Keratinocyte (primary cell): ENCODE measurements at regions not wholly inside any gene's neighbourhood (a gene's known extent, or its start where the extent isn't known, plus 50 kb on each side); places are given as distances from the start of the nearest gene placed in this dataset.

ENCODE experiments used
- DNase-seq: peaks from one replicate; pipeline ENCODE4 v3.0.0-alpha.2; 2011; ENCODE audit warnings: low read depth, missing footprints, low spot score
- FAIRE-seq: peaks from 2 replicates; lab custom pipeline; 2011; peaks lifted over from hg19 to GRCh38; lab: Jason Lieb, UNC
- H2AFZ ChIP-seq: 2 replicates; pipeline ENCODE4 v1.6.0; 2012; ENCODE audit warnings: low read length, control low read depth, inconsistent platforms; ENCODE audit not compliant: control insufficient read depth
- H3K27ac ChIP-seq: 2 replicates; pipeline ENCODE4 v1.5.1; 2011; ENCODE audit warnings: low read length; ENCODE audit not compliant: control insufficient read depth, insufficient read depth
- H3K27me3 ChIP-seq: 3 replicates; pipeline ENCODE4 v1.6.0; 2011; ENCODE audit warnings: low read length; ENCODE audit not compliant: control insufficient read depth, insufficient read depth; ENCODE audit errors: extremely low read depth
- H3K36me3 ChIP-seq, 2 experiments: 2 replicates in 1 of 2; 3 replicates in 1 of 2; pipeline ENCODE4 v1.5.1; 2011; ENCODE audit warnings: low read length in 2 of 2, mild to moderate bottlenecking in 1 of 2; ENCODE audit not compliant: control insufficient read depth in 2 of 2, insufficient read depth in 2 of 2; ENCODE audit errors: extremely low read depth in 1 of 2
- H3K4me1 ChIP-seq: 3 replicates; pipeline ENCODE4 v1.5.1; 2011; ENCODE audit warnings: low read length; ENCODE audit not compliant: control insufficient read depth, insufficient read depth; ENCODE audit errors: extremely low read depth
- H3K4me2 ChIP-seq: 3 replicates; pipeline ENCODE4 v1.6.0; 2011; ENCODE audit warnings: low read depth, low read length; ENCODE audit not compliant: control insufficient read depth, insufficient read depth; ENCODE audit errors: extremely low read depth
- H3K4me3 ChIP-seq, 3 experiments: fragments of 200-600 bp in 1 of 3; sonication (generic) in 1 of 3; 2 replicates in 2 of 3; 3 replicates in 1 of 3; pipeline ENCODE4 v1.5.1; 2011 to 2016; ENCODE audit warnings: low read length in 3 of 3, mild to moderate bottlenecking in 3 of 3, control low read depth in 2 of 3, inconsistent platforms in 1 of 3, low read depth in 1 of 3, mixed read lengths in 1 of 3, mixed run types in 1 of 3, moderate library complexity in 1 of 3; ENCODE audit not compliant: control insufficient read depth in 2 of 3, insufficient read depth in 2 of 3; ENCODE audit errors: extremely low read depth in 1 of 3
- H3K79me2 ChIP-seq: 2 replicates; pipeline ENCODE4 v1.6.0; 2012; ENCODE audit warnings: low read length; ENCODE audit not compliant: control insufficient read depth, insufficient read depth
- H3K9ac ChIP-seq: 3 replicates; pipeline ENCODE4 v1.6.0; 2011; ENCODE audit warnings: low read length; ENCODE audit not compliant: control insufficient read depth, insufficient read depth; ENCODE audit errors: extremely low read depth
- H3K9me1 ChIP-seq: 3 replicates; pipeline ENCODE4 v1.6.0; 2011; ENCODE audit warnings: low read length; ENCODE audit not compliant: control insufficient read depth, insufficient read depth; ENCODE audit errors: extremely low read depth
- H3K9me3 ChIP-seq: 2 replicates; pipeline ENCODE4 v1.5.1; 2012; ENCODE audit warnings: low read depth, low read length; ENCODE audit not compliant: control insufficient read depth
- H4K20me1 ChIP-seq: 3 replicates; pipeline ENCODE4 v1.6.0; 2011; ENCODE audit warnings: low read length; ENCODE audit not compliant: control insufficient read depth, insufficient read depth; ENCODE audit errors: extremely low read depth
- EZH2 ChIP-seq: IDR thresholded peaks from one replicate; pipeline ENCODE4 v1.6.1; 2012; ENCODE audit warnings: inconsistent platforms, mild to moderate bottlenecking, low read length, moderate library complexity
- dilution Hi-C: fragments of 300-500 bp; cut with MboI; formaldehyde crosslinking; loops from one replicate; pipeline ENCODE4 v1.7.0; 2020; ENCODE audit warnings: low sequenced_read_pairs; ENCODE audit not compliant: extremely low pct_ligation_motif_present
- TF ChIP-seq, protein P1 (sequence below), 3 experiments: IDR thresholded peaks in 1 of 3; conservative IDR thresholded peaks in 1 of 3; optimal IDR thresholded peaks in 1 of 3; 2 replicates in 2 of 3; 3 replicates in 1 of 3; pipeline versions ENCODE3 to v1.5.1; 2011; ENCODE audit warnings: low read length in 3 of 3, mild to moderate bottlenecking in 3 of 3, moderate library complexity in 2 of 3, control low read depth in 1 of 3, inconsistent platforms in 1 of 3; ENCODE audit not compliant: insufficient read depth in 2 of 3; ENCODE audit errors: extremely low read depth in 1 of 3

DNA sequence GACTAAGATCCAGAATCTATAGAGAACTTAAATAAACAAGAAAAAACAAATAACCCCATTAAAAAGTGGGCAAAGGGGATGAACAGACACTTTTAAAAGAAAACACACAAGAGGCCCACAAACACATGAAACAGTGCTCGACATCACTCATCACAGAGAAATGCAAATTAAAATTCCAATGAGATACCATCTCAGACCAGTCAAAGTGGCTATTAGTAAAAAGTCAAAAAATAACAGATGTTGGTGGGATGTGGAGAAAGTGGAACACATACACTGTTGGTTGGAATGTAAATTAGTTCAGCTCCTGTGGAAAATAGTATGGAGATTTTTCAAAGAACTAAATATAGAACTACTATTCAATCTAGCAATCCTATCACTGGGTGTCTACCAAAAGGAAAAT lies 143.1 kb downstream of the IFI44 start:
- Histone ChIP-seq H3K36me3 (no peaks in the 10 kb centered on the region), H3K4me3 (no peak overlapping the region), H3K9me1 (no peaks in the 10 kb centered on the region), H3K79me2 (no peaks in the 10 kb centered on the region), H3K4me1 (no peaks in the 10 kb centered on the region), H2AFZ (no peak overlapping the region), H3K4me2 (no peak overlapping the region), H3K27me3 (no peaks in the 10 kb centered on the region), H3K9me3 (no peaks in the 10 kb centered on the region), H3K9ac (no peak overlapping the region), H3K27ac (no peak overlapping the region), H4K20me1 (no peaks in the 10 kb centered on the region)
- FAIRE-seq, result no peak
- DNase-seq, result no peak
- TF ChIP-seq, protein P1, sequence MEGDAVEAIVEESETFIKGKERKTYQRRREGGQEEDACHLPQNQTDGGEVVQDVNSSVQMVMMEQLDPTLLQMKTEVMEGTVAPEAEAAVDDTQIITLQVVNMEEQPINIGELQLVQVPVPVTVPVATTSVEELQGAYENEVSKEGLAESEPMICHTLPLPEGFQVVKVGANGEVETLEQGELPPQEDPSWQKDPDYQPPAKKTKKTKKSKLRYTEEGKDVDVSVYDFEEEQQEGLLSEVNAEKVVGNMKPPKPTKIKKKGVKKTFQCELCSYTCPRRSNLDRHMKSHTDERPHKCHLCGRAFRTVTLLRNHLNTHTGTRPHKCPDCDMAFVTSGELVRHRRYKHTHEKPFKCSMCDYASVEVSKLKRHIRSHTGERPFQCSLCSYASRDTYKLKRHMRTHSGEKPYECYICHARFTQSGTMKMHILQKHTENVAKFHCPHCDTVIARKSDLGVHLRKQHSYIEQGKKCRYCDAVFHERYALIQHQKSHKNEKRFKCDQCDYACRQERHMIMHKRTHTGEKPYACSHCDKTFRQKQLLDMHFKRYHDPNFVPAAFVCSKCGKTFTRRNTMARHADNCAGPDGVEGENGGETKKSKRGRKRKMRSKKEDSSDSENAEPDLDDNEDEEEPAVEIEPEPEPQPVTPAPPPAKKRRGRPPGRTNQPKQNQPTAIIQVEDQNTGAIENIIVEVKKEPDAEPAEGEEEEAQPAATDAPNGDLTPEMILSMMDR (optimal IDR thresholded peaks at IDR 0.05 in 1 of 3, IDR thresholded peaks at IDR 0.05 in 1 of 3, conservative IDR thresholded peaks at IDR 0.05 in 1 of 3; ENCODE audit: extremely low read depth in 1 of 3, insufficient read depth in 2 of 3, low read length in 3 of 3), result no peak
- no peak for TF ChIP-seq EZH2
- dilution Hi-C loops, result no loop called here

- H3K9me3 ChIP-seq, result no peaks in the 10 kb centered on the region
- FAIRE-seq, result no peak
Measured at GRCh38 chr1:78797108-78797781, 147.6 kb downstream of the IFI44 start.

More at GRCh38 chr1:78797108-78797781, 147.6 kb downstream of the IFI44 start:
- Histone ChIP-seq H3K4me3 (no peak overlapping the region), H3K4me2 (no peak overlapping the region), H3K79me2 (no peaks in the 10 kb centered on the region), H3K4me1 (no peaks in the 10 kb centered on the region), H3K9ac (no peak overlapping the region), H3K27me3 (no peaks in the 10 kb centered on the region), H4K20me1 (no peaks in the 10 kb centered on the region), H3K9me1 (no peaks in the 10 kb centered on the region), H3K36me3 (no peaks in the 10 kb centered on the region), H3K27ac (no peak overlapping the region), H2AFZ (no peak overlapping the region)
- TF ChIP-seq EZH2, result no peak
- TF ChIP-seq, protein P1 (optimal IDR thresholded peaks at IDR 0.05 in 1 of 3, IDR thresholded peaks at IDR 0.05 in 1 of 3, conservative IDR thresholded peaks at IDR 0.05 in 1 of 3; ENCODE audit: extremely low read depth in 1 of 3, insufficient read depth in 2 of 3, low read length in 3 of 3), result no peak
- dilution Hi-C loops, result no loop called here
- no peak for DNase-seq
